ENCODE measurements at regions not wholly inside any gene's neighbourhood (a gene's known extent, or its start where the extent isn't known, plus 50 kb on each side); places are given as distances from the start of the nearest gene placed in this dataset.
"Not testable (repeated sequence)": the region's sequence is repeated elsewhere in the genome, so short reads cannot be mapped to it uniquely, and the experiment has no call there.

DNA sequence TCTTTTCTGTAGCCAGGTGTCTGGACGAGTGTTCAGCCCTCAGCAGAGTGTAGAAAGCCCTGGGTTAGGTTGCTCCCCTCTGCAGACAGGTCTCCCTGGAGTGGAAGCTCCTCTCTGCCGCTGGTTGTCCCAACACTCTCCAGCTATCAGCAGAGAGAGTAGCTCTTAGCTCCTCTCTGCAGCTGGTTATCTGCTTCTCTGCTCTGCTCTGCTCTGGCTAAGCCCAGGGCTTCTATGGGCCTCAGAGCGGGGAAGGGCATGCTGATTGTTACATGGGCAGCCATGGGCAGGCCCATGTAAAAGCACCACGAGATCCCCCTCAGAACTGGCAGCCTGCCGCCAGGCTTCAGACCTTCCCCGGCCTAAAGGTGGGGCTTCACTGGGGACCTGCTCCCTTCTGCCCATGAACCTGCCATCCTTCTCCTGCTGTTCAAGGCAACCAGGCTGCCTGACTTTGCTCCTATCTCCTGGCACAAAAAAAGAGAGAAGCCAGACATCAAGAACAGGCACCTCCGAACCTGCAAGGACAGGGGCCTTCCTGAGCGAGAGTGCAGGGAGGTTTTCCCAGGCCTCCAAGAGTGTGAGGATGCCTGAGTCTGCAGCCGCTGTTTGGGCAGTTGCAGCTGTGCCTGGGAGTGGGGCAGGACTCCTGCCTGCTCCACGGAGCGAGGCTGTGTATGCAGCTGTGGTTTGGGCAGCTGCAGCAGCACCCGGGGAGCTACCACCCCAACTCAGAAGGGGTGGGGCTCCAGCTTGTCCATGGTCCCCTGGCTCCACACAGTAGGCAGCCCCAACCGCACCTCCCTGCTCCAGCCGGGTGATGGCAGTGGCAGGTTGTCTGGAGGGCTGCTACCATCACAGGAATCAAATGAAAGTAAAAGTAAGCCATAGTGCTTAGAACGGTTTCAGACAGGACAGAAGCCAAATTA is 973.7 kb downstream of the LTN1 start:
- H3K27ac Mint-ChIP-seq = no peak overlapping the region

DNA sequence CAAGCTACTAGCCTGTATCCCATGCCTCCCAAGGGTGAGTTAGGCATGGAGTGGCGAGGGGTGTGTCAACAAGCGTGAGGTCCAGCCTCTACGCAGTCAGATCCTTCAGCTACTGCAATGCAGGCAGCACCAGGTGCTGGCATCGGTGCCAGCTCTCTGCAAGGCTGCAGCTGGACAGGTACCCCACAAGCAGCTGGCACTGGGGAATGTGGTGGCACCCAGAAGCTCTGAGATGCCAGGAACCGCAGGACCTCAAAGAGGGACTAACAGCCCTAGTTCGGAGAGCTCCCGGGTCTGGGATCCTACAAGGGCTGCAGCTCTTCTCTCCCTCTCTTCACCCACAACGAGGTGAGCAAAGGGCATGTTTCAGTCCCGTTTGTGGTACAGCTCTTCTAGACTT is 974.5 kb downstream of the LTN1 start:
- no peaks in the 10 kb centered on the region for H3K9me3 Mint-ChIP-seq
- H3K4me1 Mint-ChIP-seq = no peaks in the 10 kb centered on the region
- H3K27ac Mint-ChIP-seq = no peak overlapping the region
- H3K27me3 Mint-ChIP-seq = no peaks in the 10 kb centered on the region
- no peaks in the 10 kb centered on the region for H3K36me3 Mint-ChIP-seq
- no peak overlapping the region for H3K4me3 Mint-ChIP-seq

More for the DNA sequence above, 973.7 kb downstream of the LTN1 start:
- H3K9me3 Mint-ChIP-seq = no peaks in the 10 kb centered on the region
- H3K4me3 Mint-ChIP-seq = no peak overlapping the region
- H3K36me3 Mint-ChIP-seq = no peaks in the 10 kb centered on the region
- no peaks in the 10 kb centered on the region for H3K27me3 Mint-ChIP-seq
- H3K4me1 Mint-ChIP-seq = no peaks in the 10 kb centered on the region

DNA sequence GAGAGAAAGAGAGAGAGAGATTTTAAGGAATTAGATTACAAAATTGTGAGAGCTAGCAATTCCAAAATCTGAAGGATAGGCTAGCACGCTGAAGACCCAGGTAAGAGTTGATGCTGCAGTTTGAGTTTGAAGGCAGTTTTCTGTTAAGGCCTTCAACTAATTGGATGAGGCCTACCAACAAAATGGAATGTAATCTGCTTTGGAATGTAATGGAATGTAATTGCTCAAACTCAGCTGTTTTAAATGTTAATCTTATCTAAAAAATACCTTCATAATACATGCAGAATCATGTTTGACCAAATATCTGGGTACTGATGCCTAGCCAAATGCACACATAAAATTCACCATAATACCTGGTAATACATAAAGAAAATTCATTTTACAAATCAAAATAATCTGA is 976.1 kb downstream of the LTN1 start:
- no peak overlapping the region for H3K27ac Mint-ChIP-seq
- H3K9me3 Mint-ChIP-seq = peaks cover 4% of the 10 kb centered on the region
- H3K4me3 Mint-ChIP-seq = no peak overlapping the region
- H3K27me3 Mint-ChIP-seq = no peaks in the 10 kb centered on the region
- H3K36me3 Mint-ChIP-seq = no peaks in the 10 kb centered on the region
- H3K4me1 Mint-ChIP-seq = no peaks in the 10 kb centered on the region

DNA sequence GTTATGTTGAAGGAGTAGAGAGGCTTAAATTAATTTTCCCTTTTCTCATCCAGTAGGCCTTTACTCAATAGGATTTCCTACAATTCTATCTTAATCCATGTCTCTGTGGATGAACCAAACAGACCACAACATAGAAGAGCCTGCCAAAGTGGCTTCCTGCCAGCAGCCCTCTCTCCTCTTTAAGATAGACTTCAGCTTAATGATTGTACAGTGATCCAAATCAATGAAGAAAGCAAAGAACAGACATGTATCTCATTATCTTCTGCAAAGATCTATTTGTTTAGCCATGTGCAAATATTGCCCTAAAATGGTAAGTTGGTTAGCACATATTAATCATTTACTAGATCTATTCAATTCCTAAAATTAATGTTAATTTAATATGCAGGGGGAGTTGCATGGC is 979.6 kb downstream of the LTN1 start:
- H3K4me1 Mint-ChIP-seq, H3K36me3 Mint-ChIP-seq, H3K27ac Mint-ChIP-seq, H3K4me3 Mint-ChIP-seq, H3K9me3 Mint-ChIP-seq, H3K27me3 Mint-ChIP-seq: not testable (repeated sequence)

DNA sequence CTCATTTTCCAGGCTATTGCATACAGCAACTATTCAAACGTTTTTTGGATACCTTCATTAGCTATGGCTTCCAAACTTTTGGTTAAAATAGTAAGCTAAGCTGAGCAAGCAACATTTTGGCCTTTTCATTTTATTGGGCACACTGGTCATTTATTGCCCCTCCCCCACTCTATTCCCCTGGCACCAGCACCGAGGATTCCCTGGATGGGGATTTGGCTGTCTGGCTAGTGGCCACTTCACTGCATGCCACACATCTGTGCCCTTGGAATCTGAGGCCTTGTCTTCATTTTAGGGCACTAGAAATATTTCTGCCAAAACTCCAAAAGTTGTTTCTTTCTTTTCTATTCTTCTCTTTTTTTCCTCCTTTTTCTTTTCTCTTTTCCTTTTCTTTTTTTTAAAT is 980.7 kb downstream of the LTN1 start:
- H3K27ac Mint-ChIP-seq, H3K27me3 Mint-ChIP-seq, H3K36me3 Mint-ChIP-seq, H3K4me3 Mint-ChIP-seq, H3K9me3 Mint-ChIP-seq, H3K4me1 Mint-ChIP-seq: not testable (repeated sequence)

DNA sequence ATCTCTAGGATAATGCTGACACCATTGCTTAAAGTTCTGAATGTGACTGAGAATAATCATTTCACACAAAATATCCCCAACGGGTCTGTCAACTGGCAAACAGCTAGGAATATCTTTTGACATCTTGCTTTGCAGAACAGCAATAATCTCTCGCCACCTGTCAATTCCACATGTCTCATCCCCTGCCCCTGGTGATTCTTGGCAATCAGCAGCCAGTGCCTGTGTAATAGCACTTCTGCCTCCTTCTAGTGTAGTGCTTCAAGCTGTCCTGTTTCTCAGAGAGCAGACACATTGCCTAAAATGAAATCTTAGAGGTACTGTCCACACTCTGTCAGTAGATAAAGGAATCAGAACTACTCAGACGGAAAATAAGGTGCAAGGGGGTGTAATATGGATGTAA is 984.4 kb downstream of the LTN1 start:
- H3K27me3 Mint-ChIP-seq, H3K27ac Mint-ChIP-seq, H3K4me3 Mint-ChIP-seq, H3K4me1 Mint-ChIP-seq, H3K9me3 Mint-ChIP-seq, H3K36me3 Mint-ChIP-seq: not testable (repeated sequence)

DNA sequence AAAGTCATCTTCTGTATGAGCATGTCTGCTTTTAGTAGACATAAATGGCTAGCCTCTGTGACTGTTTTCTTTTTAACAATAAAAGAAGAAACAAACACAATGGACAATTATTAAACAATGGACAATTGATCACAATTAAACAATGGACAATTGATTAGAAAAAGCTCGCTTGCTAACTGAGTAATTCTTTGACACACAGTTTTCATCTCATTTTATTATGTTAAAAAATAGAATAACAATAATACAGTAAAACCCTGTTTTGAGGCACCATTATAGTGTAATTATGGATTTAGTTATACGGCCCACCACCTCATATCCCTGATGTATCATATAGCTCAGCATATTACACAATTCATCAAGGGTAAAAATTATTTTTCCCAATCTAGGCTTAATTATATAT is 989.0 kb downstream of the LTN1 start:
- not testable (repeated sequence) for H3K4me1 Mint-ChIP-seq, H3K36me3 Mint-ChIP-seq, H3K27me3 Mint-ChIP-seq, H3K27ac Mint-ChIP-seq, H3K9me3 Mint-ChIP-seq, H3K4me3 Mint-ChIP-seq

DNA sequence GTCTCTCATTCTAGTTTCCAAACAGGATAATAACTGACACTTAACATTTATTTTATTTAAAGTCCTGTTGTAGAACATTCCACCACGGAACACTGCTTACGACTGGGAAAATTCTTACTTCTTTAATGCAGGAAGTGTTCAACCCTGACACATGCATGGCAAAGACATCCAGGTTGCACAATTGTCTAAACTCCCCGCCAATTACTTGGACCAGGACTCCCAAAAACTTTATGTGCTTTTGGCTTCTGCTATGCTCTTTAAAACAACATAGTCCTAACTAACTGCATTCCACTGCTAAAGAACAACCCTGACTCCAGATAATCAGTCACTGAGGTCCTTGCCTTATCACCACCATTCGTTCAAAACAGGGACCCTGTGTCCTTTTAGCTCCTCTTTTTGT is 995.8 kb downstream of the LTN1 start:
- H3K36me3 Mint-ChIP-seq, H3K4me3 Mint-ChIP-seq: not testable (repeated sequence)

DNA sequence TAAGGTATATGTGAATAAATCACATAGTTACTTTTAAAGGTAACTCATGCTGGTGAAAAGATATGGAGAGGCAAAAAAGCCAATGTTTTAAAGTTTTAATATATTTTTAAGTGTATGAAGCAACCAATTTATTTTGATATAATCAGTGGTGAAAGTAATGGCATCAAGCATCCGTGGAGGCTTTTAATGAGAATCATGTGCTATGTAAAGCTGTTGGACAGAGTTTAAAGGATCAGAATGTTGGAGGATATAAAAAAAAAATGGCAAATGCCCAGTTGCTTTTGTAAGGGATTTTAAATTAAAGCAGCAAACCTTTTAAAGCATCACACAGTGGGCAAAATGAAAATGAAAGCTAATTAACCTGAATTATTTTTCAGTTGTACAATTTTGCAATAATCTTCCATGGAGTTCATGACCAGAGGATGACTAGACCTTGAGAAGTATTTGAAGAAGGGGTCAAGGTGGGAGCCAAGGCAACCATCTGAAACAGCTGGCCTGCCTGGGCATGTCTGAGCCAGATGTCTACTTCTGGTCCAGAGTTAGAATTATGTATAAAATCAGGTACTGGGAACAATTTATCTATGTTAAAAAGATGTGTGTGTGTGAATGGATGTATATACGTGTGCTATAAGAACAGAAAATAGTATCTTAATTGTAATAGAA is 1007.9 kb downstream of the LTN1 start:
- not testable (repeated sequence) for H3K4me1 Mint-ChIP-seq, H3K9me3 Mint-ChIP-seq, H3K27ac Mint-ChIP-seq, H3K36me3 Mint-ChIP-seq, H3K27me3 Mint-ChIP-seq, H3K4me3 Mint-ChIP-seq

More for the DNA sequence above, 995.8 kb downstream of the LTN1 start:
- H3K9me3 Mint-ChIP-seq, H3K27ac Mint-ChIP-seq, H3K27me3 Mint-ChIP-seq, H3K4me1 Mint-ChIP-seq: not testable (repeated sequence)

DNA sequence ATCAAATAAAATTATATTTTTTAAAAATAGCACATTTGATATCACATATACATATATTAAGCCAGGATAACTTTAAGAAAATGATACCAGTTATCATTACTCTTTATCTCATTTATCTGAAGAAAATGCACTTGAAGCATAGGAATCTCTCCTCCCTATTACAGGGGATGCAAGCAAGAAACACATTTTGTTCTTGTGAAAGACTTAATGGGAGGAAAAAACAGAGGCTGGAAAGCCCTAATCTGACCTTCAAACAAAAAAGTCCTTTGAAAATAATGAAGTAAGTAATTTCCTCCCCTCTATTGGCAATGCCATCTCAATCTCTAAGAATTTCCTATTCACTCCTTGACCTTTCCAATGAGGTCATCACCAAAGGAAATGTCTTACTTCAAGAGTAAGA is 1012.6 kb upstream of the ADAMTS5 start:
- H3K36me3 Mint-ChIP-seq, H3K27me3 Mint-ChIP-seq, H3K4me3 Mint-ChIP-seq, H3K9me3 Mint-ChIP-seq, H3K27ac Mint-ChIP-seq, H3K4me1 Mint-ChIP-seq: not testable (repeated sequence)

DNA sequence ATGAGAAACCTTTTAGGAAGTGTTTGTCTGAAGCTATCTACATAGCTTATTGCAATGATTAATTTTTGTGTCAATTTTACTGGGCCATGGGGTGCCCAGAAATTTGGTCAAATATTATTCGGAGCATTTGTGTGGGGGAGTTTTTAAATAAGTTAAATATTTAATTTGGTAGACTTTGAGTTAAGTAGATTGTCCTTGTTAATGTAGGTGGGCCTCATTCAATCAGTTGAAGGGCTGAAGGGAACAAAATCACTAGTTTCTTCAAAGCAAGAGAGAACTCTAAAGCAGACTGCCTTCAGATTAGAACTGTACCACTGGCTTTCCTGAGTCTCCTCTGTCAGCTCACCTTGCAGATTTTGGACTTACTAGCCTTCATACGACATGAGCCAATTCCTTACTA is 1008.6 kb upstream of the ADAMTS5 start:
- no peaks in the 10 kb centered on the region for H3K36me3 Mint-ChIP-seq
- H3K4me3 Mint-ChIP-seq = no peak overlapping the region
- no peaks in the 10 kb centered on the region for H3K4me1 Mint-ChIP-seq
- no peaks in the 10 kb centered on the region for H3K9me3 Mint-ChIP-seq
- peaks cover 3% of the 10 kb centered on the region for H3K27me3 Mint-ChIP-seq
- no peak overlapping the region for H3K27ac Mint-ChIP-seq

DNA sequence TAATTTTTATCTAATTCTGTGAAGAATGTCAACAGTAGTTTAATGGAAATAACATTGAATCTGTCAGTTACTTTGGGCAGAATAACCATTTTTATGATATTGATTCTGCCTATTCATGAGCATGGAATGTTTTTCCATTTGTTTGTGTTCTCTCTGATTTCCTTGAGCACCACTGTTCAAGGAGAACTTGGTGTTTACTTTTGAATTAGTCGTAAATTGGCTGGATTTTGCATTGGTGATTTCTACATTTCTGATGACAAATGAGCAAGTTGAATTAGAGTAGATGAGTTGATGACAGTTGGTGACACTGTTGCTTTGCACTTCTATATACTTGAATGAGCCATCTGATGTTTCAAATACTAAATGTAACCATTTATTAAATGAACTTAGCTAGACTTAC is 1007.3 kb upstream of the ADAMTS5 start:
- not testable (repeated sequence) for H3K27me3 Mint-ChIP-seq, H3K36me3 Mint-ChIP-seq, H3K27ac Mint-ChIP-seq, H3K4me3 Mint-ChIP-seq, H3K9me3 Mint-ChIP-seq, H3K4me1 Mint-ChIP-seq

DNA sequence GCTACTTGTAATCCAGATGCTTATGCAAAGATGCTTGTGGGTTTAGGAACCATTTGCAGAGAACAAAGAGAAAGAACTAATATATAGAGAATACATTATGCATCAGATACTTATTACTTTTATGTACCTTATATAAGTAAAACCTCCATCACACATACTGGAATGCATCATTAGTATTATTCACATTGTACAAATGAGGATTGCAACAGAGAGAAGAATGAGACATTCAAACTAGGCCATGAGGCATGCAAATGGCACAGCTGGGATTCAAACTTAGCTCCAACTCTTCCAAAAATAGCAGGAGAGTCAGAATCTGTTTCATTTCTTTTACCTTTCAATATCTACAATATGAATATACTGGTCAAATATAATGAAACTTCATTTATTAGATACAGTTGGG is 1001.4 kb upstream of the ADAMTS5 start:
- H3K27me3 Mint-ChIP-seq, H3K4me1 Mint-ChIP-seq, H3K9me3 Mint-ChIP-seq, H3K36me3 Mint-ChIP-seq, H3K27ac Mint-ChIP-seq, H3K4me3 Mint-ChIP-seq: not testable (repeated sequence)

DNA sequence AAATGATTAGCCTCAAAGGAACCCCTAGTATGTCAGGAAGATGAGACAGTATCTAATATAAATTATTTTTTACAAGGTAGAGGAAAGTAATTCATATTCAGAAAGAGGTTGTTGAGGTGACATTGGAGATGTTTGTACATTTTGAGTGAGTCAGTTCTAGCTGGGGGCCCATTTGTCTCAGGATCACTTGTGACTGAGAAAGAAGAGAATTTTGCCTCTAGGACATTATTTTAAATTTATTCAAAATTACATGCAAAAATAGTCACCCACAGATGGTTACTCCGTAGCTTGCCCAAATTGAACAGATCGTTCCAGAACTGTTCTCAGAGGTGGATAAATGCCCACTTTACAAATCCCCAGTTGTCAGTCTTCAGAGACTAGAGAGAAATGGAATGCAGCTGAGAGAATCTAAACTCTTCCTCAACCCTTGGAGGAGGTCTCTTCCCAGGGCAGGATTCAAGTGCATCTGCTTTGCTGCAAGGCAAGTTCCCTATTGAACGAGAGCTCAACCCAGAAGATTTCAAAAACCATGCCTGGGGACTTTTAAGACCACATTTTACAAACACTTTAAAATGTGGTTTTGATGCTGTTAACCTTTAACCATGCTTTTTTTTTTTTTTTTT is 987.8 kb upstream of the ADAMTS5 start:
- Mint-ChIP-seq H3K4me3 (no peak overlapping the region), H3K27ac (no peak overlapping the region), H3K27me3 (peaks cover 2% of the 10 kb centered on the region), H3K36me3 (no peaks in the 10 kb centered on the region), H3K9me3 (no peaks in the 10 kb centered on the region), H3K4me1 (no peaks in the 10 kb centered on the region)

DNA sequence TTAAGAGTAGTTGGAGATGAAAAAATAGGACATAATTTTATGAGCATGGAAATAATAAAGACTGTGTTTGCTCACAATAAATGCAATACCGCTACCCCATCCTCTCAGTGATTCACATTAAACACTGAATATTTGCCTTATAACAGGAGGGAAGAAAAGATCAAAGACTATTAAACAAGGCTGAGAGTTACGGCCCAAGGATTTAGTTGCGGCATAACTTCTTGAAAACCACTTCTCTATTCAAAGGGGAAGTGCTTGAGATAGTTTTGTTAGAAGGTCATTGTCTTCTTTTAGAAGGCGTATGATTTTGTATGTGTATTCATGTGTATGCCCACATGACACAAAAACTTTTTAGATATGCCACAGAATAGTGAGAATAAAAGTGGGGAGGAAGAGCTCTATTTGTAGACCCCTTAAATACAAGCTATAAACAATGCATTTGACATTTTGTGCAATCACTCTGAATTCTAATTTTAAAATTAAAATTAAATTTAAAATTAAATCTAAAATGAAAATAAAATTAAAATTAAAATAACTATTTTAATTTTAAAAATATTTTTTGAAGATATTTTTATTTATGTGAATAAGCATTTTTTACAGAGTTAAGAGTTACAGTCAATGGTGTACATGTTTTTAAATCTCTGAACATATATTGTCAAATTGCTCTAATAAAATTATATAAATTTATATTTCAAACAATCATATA is 986.6 kb upstream of the ADAMTS5 start:
- H3K36me3 Mint-ChIP-seq = no peaks in the 10 kb centered on the region
- no peaks in the 10 kb centered on the region for H3K9me3 Mint-ChIP-seq
- H3K27ac Mint-ChIP-seq = no peak overlapping the region

DNA sequence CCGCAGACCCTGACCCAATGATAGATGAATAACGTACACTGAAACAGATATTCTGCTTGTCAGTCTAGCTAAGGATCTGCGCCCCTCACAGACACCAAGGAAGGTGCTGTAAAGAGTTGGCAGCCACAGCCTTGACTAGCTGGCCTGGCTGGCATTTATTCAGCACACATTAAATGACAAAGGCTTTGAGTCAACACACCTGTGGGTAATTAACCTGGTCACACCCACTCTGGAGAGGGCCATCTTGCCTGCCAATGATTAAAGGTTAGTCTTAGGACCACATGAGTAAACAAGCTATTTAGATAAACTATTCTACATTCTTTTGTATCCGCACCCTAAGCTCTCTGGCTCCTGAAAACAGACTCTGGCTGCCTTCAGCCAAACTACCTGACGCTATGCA is 982.2 kb upstream of the ADAMTS5 start:
- not testable (repeated sequence) for H3K27ac Mint-ChIP-seq, H3K9me3 Mint-ChIP-seq, H3K4me3 Mint-ChIP-seq, H3K27me3 Mint-ChIP-seq, H3K36me3 Mint-ChIP-seq, H3K4me1 Mint-ChIP-seq

More for the DNA sequence above, 986.6 kb upstream of the ADAMTS5 start:
- Mint-ChIP-seq H3K4me1 (no peaks in the 10 kb centered on the region), H3K4me3 (no peak overlapping the region), H3K27me3 (peaks cover 2% of the 10 kb centered on the region)

Measured in activated naive CD4-positive, alpha-beta T cell treated with anti-CD3 and anti-CD28 coated beads, Interleukin-2, amount 50 U/mL, for 24 hours (primary cell).